HG03159 (cell line): ENCODE measurements at regions not wholly inside any gene's neighbourhood (a gene's known extent, or its start where the extent isn't known, plus 50 kb on each side); places are given as distances from the start of the nearest gene placed in this dataset.

Source experiments
- ATAC-seq: cut with Tn5 transposase; IDR thresholded peaks from one replicate; pipeline ENCODE4 v1.9.1; 2021; ENCODE audit warnings: mild to moderate bottlenecking, moderate library complexity; ENCODE audit not compliant: unreplicated experiment

DNA sequence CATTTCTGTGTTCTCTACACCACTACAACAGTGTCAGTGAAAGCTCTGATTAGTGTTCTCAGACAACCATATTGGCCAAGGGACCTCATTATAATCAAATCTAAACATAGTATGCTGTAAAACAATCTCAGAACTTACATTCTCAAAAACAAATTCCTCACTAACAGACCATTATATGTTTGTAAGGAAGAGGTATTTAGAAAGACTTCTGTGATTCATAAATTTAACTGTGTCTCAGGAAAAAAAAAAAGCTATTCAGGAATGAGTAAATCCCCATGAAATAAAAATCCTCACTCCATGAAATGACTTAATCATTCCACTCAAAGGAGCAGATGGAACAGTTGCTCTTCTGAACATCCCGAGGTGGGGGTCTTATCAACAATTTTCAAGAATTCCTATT is 413.0 kb downstream of the CDH2 start:
- no peak for ATAC-seq

DNA sequence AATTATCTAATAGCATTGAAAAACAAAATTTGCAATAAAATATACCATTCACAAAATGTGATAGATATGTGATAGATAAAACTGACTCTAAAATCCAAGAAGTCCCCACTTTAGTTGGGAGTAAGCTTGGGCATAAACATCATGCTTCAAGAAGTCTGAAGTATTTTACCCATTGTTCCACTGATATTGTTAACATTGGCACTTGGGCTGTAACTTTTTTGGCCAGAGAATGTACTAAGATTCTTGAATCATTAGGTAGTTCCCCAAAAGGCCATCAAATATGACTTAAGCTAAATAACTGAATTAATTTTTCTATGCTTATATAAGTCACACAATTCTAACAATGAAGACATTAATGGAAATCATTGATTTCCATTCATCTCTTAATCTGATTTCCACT is 413.6 kb downstream of the CDH2 start:
- no peak for ATAC-seq

DNA sequence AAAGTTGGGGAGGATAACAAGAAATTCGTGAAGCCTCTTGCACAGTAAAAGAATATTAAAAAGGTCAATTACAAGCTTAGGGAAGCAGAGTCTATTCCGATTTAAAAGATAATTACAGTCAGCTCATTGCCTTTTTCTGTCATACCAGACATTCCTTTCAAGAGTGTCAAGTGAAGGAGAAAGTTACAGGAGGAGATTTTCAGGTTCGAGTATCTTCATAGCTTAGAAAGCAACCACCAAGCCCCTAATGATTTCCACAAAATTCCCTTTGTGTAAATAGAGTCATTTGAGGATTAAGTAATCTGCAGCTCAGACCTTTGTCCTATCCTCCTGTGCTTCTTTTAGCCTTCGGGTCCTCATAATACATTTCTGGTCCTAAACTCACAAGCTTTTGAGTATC is 414.9 kb downstream of the CDH2 start:
- no peak for ATAC-seq

DNA sequence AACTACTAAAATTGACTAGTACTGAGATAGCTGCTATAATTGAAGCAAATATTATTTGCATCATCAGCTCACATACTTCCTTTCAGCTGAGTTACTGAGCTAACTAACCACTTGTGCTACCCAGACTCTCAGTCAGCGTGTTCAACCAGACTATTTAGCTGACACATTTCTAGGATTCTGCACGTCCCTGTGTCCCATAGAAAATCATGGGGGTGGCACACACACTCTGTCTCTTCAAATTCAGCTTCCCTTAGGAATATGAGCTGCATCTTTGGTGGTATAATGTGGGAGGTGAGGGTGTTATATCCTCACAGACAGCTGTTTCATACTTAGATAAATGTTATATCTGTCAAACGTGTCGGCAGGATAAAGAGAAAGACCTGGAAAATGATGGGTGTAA is 424.0 kb downstream of the CDH2 start:
- no peak for ATAC-seq

DNA sequence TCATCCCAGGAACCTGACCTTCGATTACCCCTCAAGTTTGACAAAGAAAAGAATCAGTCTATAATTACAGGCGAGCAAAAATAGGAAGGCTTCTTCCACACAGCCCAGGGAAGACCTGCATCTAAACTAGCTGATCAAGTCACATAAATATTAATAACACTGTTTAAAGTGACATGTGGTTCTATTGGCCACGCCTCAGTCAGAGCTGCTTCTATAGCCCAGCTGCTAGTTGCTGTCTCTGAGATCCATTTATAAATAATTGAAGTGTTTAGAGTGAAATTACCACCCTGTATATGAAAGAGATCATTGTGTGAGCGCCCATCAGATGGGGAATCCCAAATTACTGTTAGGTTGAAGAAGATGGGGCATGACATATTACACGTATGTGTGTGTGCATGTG is 426.0 kb downstream of the CDH2 start:
- no peak for ATAC-seq

DNA sequence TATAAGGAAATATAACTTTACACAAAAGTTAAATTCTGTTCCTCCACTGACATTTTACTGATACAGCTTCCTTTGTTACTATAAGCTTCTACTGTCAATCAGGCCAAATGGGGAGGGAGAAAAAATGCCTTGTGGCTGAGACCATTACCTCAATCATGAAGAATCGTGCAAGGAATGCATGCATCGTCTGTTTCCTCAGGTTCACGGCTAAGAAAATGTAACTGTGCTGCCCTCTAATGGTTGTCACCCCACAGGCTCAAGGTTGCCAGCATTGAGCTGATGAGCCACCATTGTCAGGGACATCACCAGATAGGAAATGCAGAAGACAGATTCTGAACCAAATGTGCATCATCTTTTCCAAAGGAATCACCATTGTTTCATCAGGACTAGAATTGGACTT is 426.9 kb downstream of the CDH2 start:
- no peak for ATAC-seq

DNA sequence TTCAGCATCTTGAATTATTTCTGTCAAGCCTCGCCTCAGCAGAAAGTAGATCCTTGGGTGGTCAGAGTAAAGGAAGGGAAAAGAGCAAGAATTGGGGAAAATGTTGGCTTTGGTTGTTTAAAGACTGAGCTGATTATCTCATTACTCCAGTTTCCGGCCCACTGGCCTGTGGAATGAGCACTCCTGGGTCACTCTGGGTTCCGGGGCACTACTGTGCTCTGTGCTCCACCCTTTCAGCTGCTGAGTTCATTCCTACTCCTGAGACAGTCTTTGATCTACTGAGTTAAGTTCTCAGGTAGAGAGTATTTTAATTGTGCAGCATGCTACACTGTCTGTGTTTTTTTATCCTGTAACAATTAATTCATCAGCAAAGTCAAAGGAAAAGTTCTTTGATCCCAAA is 427.7 kb downstream of the CDH2 start:
- no peak for ATAC-seq

DNA sequence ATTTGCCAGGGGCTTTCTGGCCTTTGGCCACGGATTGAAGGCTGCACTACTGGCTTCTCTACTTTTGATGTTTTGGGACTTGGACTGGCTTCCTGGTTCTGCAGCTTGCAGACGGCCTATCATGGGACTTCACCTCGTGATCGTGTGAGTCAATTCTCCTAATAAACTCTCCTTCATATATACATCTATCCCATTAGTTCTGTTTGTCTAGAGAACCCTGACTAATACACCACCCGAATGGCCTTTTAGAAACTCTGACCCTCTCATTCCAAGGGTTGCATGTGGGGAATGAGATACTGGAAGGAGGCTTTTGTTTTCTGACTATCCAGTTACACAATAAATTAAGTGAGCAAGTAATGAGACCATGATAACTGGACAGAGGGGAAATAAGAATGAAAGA is 430.7 kb downstream of the CDH2 start:
- no peak for ATAC-seq

DNA sequence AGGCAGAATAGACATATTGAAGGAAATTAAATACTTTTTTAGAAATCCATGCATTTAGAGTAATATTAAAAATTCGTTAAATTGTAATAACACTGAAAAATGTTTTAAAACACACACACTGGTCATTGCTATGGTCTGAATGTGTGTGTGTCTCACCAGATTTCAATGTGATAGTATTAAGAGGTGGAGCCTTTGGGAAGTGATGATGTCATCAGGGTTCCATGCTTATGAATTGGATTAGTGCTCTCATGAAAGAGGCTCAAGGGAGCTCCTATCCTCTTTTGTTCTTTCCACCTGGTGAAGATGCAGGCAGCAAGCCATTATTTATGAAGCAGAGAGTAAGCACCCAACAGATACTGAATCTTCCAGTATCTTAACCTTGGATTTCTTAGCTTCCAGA is 441.8 kb downstream of the CDH2 start:
- ATAC-seq = no peak

DNA sequence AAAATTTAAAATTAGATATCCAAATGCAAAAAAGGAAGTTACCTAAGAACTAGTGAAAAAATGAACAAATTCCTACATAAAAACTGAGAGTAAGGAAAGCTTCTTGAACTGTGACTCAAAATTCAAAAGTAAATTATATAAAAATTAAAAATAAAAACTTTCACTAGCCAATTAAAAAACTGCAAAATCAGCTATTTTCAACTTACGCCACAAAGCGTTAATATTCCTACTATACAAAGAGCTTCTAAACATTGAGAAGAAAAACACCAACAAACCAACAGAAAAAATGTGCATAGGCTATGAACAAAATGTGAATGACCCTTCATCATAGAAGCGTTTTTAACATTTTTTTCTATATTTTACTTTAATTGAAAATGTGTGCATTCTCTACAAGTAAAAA is 445.7 kb downstream of the CDH2 start:
- ATAC-seq = no peak

DNA sequence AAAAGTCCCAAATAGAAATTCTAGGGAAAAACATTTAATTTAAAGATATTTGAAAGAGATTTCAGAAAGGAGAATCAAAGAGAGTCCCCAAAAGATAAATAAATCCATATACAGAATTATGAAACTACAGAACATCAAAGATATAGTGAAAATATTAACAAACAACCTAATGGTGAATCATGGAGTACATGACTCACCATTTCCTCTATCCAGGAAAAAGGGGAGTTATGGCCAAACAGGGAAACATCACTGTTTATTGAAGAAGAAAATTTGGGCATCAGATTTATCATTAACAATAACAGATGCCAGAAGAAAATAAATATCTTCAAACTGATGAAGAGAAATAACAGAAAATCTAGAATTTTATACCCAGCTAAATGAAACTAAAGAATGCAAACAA is 448.3 kb downstream of the CDH2 start:
- ATAC-seq = no peak

DNA sequence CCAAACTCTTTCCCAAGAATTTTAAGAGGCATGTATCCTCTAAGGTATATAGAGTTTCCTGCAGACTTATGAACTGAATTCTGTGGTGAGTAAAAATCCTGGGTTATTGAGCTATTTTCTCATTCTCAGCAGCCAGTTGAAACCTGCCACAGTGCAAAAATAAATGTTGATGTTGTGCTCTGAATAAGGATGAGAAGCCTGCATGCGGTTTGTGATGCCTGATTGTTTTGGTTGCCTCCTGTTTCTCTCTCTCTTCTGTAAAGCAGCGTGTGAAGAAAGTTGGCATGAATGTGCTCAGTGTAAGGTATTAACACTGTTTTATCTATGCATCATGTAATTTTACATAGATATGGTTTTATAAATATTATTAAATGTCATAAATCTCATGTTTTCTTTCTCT is 452.6 kb downstream of the CDH2 start:
- no peak for ATAC-seq

DNA sequence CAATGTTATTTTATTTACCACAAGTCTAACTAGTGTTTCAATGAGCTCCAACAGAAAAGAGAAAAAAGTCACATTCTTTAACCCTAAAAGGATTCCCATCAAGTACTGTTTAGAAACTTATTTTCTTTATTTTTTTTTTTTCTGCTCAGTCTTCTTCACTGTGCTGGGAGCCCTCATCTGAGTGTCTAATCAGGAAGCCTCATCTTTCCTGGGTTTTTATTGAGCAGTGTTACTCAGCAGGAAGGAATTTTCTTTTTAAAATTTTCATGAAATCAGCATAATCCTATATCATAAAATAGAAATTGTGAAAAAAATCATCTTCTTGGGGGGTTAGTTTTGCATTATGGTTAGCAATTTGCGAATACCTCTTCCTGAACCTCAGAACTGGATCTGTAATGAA is 453.8 kb downstream of the CDH2 start:
- ATAC-seq = no peak

DNA sequence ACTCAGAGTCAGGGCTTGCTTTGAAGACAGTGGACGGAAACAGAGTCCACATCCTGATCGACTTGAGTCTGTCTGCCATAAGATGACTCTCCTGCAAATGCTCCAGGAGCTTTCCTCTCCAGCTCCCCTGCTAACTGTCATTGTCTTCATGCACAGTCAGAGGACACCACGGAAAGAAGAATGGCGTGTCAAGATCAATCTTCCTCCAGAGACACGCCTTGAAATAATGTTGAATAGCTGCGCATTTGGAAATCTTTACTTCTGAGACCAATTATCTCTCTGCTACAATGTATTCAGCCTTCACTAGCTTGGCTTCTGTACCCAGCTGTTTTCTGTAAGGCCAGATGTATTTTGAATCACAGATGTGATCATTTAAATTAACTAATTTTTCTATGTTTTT is 457.2 kb downstream of the CDH2 start:
- ATAC-seq = no peak

DNA sequence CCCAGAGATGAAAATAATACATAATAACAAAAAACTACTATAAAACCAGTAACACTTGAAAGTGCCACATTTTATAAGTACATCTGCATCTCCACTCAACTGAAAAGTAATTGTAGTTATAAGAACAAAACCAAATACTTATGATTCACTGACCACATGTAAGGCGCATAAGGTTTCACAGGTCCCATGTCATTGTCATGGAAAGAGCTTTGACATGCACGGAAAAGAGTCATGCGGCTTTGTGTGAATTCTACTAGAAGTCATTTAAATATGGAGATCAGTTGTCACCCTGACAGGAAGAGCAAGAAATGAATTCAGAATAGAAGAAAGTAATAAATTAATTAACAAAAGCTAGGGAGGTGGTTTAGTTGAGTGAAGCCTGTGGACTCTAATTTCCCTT is 459.1 kb downstream of the CDH2 start:
- no peak for ATAC-seq

DNA sequence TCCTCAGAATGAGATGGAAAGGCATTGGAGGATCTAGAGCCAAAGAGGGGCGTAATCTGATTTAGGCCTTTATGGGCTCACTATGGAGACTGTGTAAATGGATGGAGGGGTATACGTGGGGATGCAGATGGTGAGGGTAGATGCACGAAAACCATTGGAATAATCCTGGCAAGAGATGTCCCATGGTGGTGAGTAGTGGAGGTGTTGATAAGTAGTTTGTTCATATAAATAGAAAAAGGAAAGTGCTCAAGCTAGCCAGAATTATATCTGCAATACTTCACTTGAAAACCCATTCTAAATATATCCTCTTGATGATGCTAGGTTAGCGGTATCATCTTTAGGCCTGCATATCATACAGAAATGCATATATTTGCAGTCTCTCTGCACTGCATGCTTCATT is 459.7 kb downstream of the CDH2 start:
- no peak for ATAC-seq

DNA sequence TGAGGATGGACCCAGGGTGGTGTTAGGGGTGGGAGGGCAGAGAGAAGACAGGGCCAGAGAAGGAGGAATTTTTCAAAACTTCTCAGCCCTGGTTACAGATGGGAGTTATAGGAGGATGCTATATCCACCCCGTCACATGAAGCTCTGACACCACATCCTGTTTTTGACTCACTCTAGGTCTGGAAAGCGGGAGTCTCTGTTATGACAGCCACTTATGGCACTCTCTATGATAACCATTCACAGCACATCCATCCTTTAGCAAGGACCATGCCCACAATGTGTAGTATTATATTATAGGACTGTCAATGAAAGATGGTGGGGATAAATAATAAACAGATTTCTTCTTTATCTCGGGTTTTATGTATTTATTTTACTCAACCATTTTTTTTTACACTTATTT is 461.2 kb downstream of the CDH2 start:
- ATAC-seq = no peak

DNA sequence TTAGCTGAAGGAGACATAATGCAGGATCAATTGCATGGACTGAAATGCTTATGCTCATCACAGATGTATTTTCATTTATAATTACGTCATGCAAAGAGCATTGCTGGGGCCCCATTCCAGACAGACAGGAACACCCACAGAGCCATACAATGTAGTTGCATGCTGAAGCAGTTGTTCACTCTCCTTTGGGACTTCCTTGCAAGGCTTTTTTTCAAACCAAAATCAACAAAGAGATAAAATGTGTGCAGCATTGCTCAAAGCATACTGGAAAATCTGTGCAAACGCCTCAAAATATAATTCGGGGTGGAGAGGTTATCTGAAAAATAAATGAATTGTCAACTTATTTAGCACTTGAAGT is 463.2 kb downstream of the CDH2 start:
- ATAC-seq = no peak

DNA sequence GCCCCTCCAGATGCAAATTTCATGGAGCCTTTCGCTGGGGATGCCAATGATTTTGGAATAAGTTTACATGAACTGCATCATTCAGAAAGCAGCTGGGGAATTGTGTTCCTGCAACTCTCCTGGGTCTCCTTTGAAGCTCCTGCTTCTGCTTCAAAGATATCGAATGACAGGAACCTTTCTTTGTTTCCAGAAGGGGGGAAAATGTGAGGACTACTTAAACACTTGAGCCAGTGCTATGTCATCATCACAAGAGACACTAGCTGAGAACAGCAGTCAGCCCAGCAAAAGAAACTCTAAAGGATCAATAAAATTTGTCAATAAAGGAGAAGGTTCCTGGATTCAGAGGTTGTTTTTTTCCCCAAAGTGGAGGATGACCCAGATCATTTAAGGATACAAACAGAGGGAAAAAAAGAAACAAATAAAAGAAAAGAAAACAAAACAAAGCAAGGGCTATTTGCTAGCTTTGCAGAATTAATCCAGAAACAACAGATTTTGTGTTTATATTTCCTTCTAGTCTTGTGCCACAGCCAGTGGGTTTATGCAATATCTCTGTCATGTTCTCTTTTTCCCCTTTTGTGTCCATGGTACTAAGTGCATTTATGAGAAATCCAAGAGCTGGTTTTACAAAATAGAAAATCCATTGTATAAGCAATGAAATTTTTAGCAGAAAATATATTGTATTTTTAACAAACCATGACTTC is 463.7 kb downstream of the CDH2 start:
- ATAC-seq = no peak

DNA sequence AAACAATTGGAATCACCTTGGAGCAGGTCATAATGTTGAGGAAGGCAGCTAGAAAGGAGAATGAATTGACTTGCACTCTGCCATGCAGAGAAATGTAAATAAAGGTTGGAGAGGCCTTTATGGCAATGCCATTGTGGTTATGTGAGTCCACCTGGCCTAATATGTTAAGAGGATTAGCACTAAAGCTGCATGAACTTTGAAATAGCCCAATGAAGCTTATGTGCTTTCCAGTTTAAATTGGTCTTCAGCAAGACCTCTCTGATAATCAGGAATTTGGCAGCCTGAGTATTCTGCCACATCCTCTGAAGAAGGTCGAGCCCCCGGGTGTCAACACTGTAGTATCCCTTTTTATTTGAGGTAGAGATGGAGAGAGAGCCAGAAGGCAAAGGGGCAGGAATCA is 464.9 kb downstream of the CDH2 start:
- ATAC-seq = no peak

DNA sequence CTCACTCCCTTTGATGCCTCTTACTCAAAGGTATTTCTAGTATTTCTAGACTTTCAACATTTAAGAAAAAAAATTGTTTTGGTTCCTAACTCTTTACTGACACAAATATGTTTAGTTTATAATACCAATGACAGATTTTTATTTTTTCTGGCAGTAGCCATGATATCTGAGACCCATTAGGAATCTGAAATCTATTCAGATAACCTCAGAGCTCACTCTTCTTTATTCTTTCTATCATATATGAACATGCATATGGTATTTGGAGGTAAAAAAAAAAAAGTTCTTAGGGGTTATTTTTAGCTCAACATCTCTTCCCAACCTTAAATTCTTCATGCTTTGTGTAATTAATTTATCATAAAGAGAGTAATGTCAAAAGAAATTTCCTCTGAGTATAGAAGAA is 465.5 kb downstream of the CDH2 start:
- no peak for ATAC-seq

DNA sequence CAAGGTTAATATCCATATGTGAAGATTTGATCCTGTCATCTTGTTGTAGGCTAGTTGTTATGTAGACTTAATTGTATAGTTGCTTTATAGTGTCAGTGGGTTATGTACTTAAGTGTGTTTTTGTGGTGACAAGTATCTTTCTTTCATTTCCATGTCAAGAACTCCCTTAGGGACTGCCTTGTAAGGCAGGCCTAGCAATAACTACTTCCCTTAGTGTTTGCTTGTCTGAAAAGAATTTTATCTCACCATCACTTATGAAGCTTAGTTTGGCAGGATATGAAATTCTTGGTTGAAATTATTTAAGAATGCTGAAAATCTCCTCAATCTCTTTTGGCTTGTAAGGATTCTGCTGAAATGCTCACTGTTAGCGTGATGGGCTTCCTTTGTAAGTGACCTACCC is 467.6 kb downstream of the CDH2 start:
- ATAC-seq = no peak

DNA sequence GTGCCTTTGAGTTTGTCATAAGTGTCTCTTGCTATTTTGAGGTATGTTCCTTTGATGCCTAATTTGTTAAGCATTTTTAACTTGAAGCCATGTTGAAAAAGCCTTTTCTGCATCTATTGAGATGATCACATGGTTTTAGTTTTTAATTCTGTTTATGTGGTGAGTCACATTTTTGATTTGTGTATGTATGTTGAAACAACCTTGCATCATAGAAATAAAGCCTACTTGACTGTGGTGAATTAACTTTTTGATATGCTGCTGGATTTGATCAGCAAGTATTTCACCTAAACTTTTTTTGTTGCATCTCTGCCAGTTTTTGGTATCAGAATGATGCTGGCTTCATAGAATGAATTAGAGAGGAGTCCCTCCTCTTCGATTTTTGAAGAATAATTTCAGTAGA is 469.7 kb downstream of the CDH2 start:
- ATAC-seq = no peak
